IPS DF 6.9 (cell line): ENCODE measurements at regions not wholly inside any gene's neighbourhood (a gene's known extent, or its start where the extent isn't known, plus 50 kb on each side); places are given as distances from the start of the nearest gene placed in this dataset.
"Not testable (repeated sequence)": the region's sequence is repeated elsewhere in the genome, so short reads cannot be mapped to it uniquely, and the experiment has no call there.

Experiments
- DNase-seq: peaks from one replicate; pipeline ENCODE4 v3.0.0-alpha.2; 2013; ENCODE audit warnings: low read depth, low spot score
- H3K27ac ChIP-seq: one replicate; pipeline ENCODE4 v1.5.1; 2013; ENCODE audit warnings: low read length, control low read depth
- H3K27me3 ChIP-seq: 2 replicates; pipeline ENCODE4 v1.6.1; 2013; ENCODE audit warnings: mild to moderate bottlenecking, low read length; ENCODE audit not compliant: control insufficient read depth, insufficient read depth
- H3K36me3 ChIP-seq: 2 replicates; pipeline ENCODE4 v1.6.1; 2013; ENCODE audit warnings: low read length; ENCODE audit not compliant: control insufficient read depth, insufficient read depth
- H3K4me1 ChIP-seq: 2 replicates; pipeline ENCODE4 v1.6.1; 2013; ENCODE audit warnings: low read length; ENCODE audit not compliant: control insufficient read depth, insufficient read depth
- H3K4me3 ChIP-seq: 2 replicates; pipeline ENCODE4 v1.5.1; 2013; ENCODE audit warnings: mild to moderate bottlenecking, low read length
- H3K9me3 ChIP-seq: 2 replicates; pipeline ENCODE4 v1.6.1; 2013; ENCODE audit warnings: low read length, inconsistent platforms; ENCODE audit not compliant: control insufficient read depth, insufficient read depth
- WGBS: extraction: QIAGEN DNeasy Blood & Tissue Kit; methylation state at CpG from one replicate; pipeline ENCODE4 v1.1.7; 2013; ENCODE audit warnings: mixed read lengths, missing lambda C conversion rate; ENCODE audit not compliant: insufficient read length, insufficient coverage; 5-methylcytosine and 5-hydroxymethylcytosine counted together

DNA sequence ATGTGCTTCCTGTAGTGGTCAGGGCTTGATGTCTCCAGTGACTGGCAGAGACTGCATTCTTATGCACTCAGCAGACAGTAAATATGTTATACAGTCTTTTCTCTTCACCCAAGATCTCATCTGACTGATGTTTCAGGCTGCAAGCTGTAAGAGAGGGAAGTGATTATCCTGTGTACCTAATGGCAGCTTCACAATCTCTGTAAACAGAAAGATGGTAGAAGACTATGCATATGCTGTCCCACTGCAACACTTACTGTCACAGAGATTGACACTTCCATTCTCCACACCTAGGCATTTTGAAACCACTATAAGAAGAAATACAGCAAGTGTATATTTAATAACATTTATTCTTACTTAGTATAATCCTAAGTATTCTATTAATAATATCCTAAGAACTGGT is 97.6 kb upstream of the ANXA1 start:
- no peak for DNase-seq
- Histone ChIP-seq H3K9me3 (no peaks in the 10 kb centered on the region), H3K36me3 (no peaks in the 10 kb centered on the region), H3K4me3 (no peak overlapping the region), H3K4me1 (0 out of 2 replicates have a peak, but pooled peaks cover 1% of the 10 kb centered on the region), H3K27me3 (no peaks in the 10 kb centered on the region), H3K27ac (no peak overlapping the region)

DNA sequence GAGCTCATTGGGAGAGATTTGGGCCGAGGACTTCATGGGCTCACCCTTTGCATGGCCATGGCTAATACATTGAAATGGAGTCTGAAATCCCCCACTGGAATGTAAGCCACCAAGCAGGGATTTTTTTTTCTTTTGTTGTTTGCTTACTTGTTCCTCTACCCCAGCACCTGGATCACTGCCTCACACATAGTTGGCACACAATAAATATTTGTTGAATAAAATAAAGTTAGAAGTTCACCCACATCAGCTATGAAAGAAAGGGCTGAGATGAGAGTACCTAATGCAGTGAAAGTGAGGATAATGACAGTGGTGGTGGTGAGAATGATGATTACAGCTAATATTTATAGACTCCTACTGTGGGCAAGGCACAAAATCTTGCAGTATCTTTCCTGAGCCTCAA is 98.1 kb upstream of the ANXA1 start:
- Histone ChIP-seq H3K27ac (no peak overlapping the region), H3K4me1 (0 out of 2 replicates have a peak, but pooled peaks cover 1% of the 10 kb centered on the region), H3K27me3 (no peaks in the 10 kb centered on the region), H3K9me3 (no peaks in the 10 kb centered on the region), H3K36me3 (no peaks in the 10 kb centered on the region), H3K4me3 (no peak overlapping the region)
- WGBS: no CpG with 5 or more reads among the region's 1 CpG
- DNase-seq: no peak

GRCh38 chr9:73050887-73051550 is 98.2 kb upstream of the ALDH1A1 start:
- H3K9me3 ChIP-seq: no peaks in the 10 kb centered on the region
- no peak for DNase-seq
- H3K27ac ChIP-seq: no peak overlapping the region
- no peaks in the 10 kb centered on the region for H3K27me3 ChIP-seq
- no CpG with 5 or more reads among the region's 7 CpGs for WGBS
- H3K36me3 ChIP-seq: no peaks in the 10 kb centered on the region
- H3K4me1 ChIP-seq: 0 out of 2 replicates have a peak, but pooled peaks cover 1% of the 10 kb centered on the region
- H3K4me3 ChIP-seq: no peak overlapping the region

DNA sequence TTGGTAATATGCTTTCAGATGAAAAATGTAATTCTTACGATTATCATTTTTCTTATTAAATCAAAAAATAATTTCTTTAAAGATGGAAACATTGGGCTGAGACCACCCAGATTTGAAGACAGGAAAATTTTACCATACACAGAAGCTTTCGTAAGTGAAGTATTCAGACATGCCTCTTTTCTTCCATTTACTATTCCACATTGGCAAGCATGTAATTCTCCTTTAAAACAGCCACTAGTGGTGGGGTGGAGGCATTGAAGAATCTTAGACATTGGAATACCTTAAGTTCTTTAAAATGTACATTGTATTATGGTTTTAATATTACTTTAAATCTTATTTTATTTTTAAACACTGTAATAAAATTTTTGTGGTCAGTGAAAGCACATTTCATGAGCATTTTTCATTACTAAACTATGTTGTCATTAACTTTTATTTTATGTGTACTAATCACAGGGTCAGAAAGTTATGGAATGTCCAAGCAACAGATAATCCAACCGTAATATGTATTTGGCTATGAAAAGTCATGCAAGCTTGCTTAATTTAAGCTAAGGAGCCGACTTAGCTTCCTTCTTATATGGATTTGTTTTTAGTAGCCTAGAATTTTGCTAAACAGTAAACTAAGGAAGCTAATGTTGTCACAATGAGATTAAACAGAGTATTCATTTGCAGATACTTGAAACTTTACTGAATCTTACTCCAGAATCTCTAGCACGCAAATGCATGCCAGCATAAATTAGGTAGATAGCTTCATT is 97.4 kb upstream of the ALDH1A1 start:
- Histone ChIP-seq H3K9me3 (no peaks in the 10 kb centered on the region), H3K4me3 (no peak overlapping the region), H3K36me3 (no peaks in the 10 kb centered on the region), H3K27me3 (no peaks in the 10 kb centered on the region), H3K27ac (no peak overlapping the region), H3K4me1 (0 out of 2 replicates have a peak, but pooled peaks cover 1% of the 10 kb centered on the region)
- DNase-seq: no peak
- no CpG with 5 or more reads among the region's 5 CpGs for WGBS

- Histone ChIP-seq H3K36me3 (no peaks in the 10 kb centered on the region), H3K9me3 (no peaks in the 10 kb centered on the region), H3K27me3 (no peaks in the 10 kb centered on the region), H3K27ac (no peak overlapping the region), H3K4me3 (no peak overlapping the region), H3K4me1 (0 out of 2 replicates have a peak, but pooled peaks cover 1% of the 10 kb centered on the region)
- no peak for DNase-seq
Observed at GRCh38 chr9:73049280-73049679, 96.4 kb upstream of the ALDH1A1 start.

DNA sequence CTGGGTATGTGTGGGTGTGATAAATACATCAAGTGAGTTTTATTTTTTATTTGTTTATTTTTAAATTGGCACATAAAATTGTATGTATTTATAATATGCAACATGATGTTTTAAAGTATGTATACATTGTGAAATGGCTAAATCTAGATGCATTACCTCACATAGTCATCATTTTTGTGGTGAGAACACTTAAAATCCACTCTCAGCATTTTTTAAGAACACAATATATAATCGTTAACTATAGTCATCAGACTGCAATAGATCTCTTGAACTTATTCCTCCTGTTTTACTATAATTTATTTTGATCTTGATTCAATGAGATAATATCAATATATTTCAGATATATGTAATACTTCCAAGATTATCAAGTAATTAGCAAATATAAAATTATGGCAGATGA is 93.9 kb upstream of the ALDH1A1 start:
- no CpG with 5 or more reads among the region's 1 CpG for WGBS
- H3K27me3 ChIP-seq: no peaks in the 10 kb centered on the region
- DNase-seq: no peak
- no peaks in the 10 kb centered on the region for H3K36me3 ChIP-seq
- no peak overlapping the region for H3K27ac ChIP-seq
- 0 out of 2 replicates have a peak, but pooled peaks cover 1% of the 10 kb centered on the region for H3K4me1 ChIP-seq
- no peak overlapping the region for H3K4me3 ChIP-seq
- no peaks in the 10 kb centered on the region for H3K9me3 ChIP-seq

GRCh38 chr9:73044776-73045175 is 91.9 kb upstream of the ALDH1A1 start:
- no CpG with 5 or more reads among the region's 4 CpGs for WGBS
- not testable (repeated sequence) for H3K27me3 ChIP-seq

DNA sequence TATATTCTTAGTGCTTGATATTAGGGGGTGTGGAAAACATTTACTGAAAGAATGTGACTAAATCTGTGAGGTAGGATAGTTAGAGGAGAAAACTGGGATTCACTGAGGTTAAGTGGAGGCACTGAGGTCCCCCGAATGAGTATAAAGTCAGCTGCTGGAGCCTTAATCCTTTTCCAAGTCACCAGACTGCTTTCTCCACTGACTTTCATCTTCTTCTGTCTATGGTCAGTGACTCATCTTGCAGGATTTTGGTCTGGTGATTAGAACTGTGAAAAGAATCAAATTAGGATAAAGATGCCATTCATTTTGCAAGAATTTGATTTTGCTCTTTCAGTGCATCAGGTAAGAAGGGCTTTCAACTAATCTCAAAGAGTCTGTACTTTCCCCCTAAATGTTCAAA is 89.3 kb upstream of the ALDH1A1 start:
- no peak overlapping the region for H3K27ac ChIP-seq
- H3K9me3 ChIP-seq: no peaks in the 10 kb centered on the region
- WGBS: no CpG with 5 or more reads among the region's 1 CpG
- H3K4me3 ChIP-seq: no peak overlapping the region
- DNase-seq: no peak
- no peaks in the 10 kb centered on the region for H3K36me3 ChIP-seq
- H3K4me1 ChIP-seq: no peaks in the 10 kb centered on the region
- no peaks in the 10 kb centered on the region for H3K27me3 ChIP-seq

More at GRCh38 chr9:73044776-73045175, 91.9 kb upstream of the ALDH1A1 start:
- not testable (repeated sequence) for H3K4me1 ChIP-seq, DNase-seq, H3K4me3 ChIP-seq, H3K9me3 ChIP-seq, H3K36me3 ChIP-seq, H3K27ac ChIP-seq

DNA sequence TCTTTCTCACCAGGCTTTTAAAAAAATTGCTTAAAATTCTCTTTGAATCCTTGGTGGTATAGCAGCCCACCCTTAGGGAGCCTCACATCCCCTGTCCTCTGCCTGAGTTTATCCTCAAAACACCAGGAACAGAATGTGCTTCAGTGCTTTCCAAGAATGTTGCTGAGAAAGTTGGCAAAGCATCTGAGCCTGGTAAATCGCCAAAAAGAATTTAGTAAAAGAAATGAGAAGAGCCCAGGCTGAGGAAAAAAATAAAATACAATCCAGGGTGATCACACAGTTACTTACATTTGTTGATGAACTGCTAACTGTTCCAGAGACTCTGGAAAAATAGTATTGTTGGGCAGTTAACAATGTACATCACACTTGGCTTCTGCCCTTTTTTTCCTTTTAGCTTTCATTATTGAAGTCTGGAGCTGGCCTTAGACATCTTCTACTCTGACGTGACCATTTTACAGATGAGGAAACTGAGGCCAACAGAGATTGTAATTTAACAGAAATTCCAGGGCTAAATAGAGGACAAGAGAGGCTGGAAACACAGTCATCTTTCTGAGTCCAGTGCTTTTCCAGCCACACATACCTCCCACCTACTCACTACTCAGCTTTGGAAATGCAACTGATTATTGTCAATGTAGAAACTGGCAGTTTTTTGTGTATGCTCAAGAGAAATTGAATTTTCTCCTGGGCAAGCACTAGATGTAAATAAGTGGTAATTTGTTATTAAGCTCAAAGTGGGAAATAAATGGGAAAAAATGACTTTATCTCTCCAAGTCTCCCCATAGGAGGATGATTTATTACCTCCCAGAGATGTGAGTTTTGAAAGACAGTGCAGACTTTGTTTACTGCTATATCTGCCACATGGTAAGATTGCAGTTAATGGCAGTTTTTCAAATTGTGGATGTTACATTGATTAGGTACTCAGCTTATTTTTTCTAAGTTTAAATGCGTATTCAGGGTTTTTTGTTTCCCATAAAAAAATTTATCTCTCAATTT is 86.7 kb upstream of the ALDH1A1 start:
- no CpG with 5 or more reads among the region's 3 CpGs for WGBS
- no peak overlapping the region for H3K27ac ChIP-seq
- no peak for DNase-seq
- H3K4me1 ChIP-seq: no peaks in the 10 kb centered on the region
- H3K27me3 ChIP-seq: no peaks in the 10 kb centered on the region
- H3K4me3 ChIP-seq: no peak overlapping the region
- no peaks in the 10 kb centered on the region for H3K9me3 ChIP-seq
- H3K36me3 ChIP-seq: no peaks in the 10 kb centered on the region

GRCh38 chr9:73038613-73039012 is 85.8 kb upstream of the ALDH1A1 start:
- no peaks in the 10 kb centered on the region for H3K4me1 ChIP-seq
- H3K27ac ChIP-seq: no peak overlapping the region
- H3K4me3 ChIP-seq: no peak overlapping the region
- no peaks in the 10 kb centered on the region for H3K27me3 ChIP-seq
- DNase-seq: no peak
- H3K36me3 ChIP-seq: no peaks in the 10 kb centered on the region
- no CpG with 5 or more reads among the region's 2 CpGs for WGBS
- H3K9me3 ChIP-seq: no peaks in the 10 kb centered on the region
